Gastrocnemius medialis (tissue), 4 donors: ENCODE measurements at regions not wholly inside any gene's neighbourhood (a gene's known extent, or its start where the extent isn't known, plus 50 kb on each side); places are given as distances from the start of the nearest gene placed in this dataset.

Experiments
- ATAC-seq, 2 donors: fragments of 150-250 bp; one replicate each; pipeline ENCODE4 v1.9.1; 2016
- DNase-seq, 2 donors: peaks; one replicate each; pipeline ENCODE4 v3.0.0-alpha.2; 2019
- H3K27ac ChIP-seq, 4 donors: fragments of 200-600 bp; sonication (generic); 1 replicate in 1 of 4; 2 replicates in 3 of 4; pipeline ENCODE4 v1.5.1; 2016 to 2018; ENCODE audit warnings: mild to moderate bottlenecking in 2 of 4, moderate library complexity in 1 of 4
- H3K27me3 ChIP-seq, 3 donors: fragments of 200-600 bp; sonication (generic) in 2 of 3; 1 replicate in 1 of 3; 2 replicates in 2 of 3; pipeline versions ENCODE4 v1.5.1 to v1.6.0; 2016 to 2019; ENCODE audit warnings: mild to moderate bottlenecking in 1 of 3, moderate library complexity in 1 of 3
- H3K36me3 ChIP-seq, 2 donors: fragments of 200-600 bp; sonication (generic) in 1 of 2; one replicate each; pipeline ENCODE4 v1.5.1; 2017 to 2018
- H3K4me1 ChIP-seq, 2 donors: fragments of 200-600 bp; sonication (generic) in 1 of 2; one replicate each; pipeline ENCODE4 v1.5.1; 2016 to 2017; ENCODE audit warnings: mild to moderate bottlenecking in 2 of 2
- H3K4me3 ChIP-seq, 4 donors: fragments of 200-600 bp; sonication (generic) in 3 of 4; 1 replicate in 1 of 4; 2 replicates in 3 of 4; pipeline ENCODE4 v1.5.1; 2016 to 2019; ENCODE audit warnings: mild to moderate bottlenecking in 2 of 4
- H3K9me3 ChIP-seq, 3 donors: fragments of 200-600 bp; sonication (generic) in 2 of 3; 1 replicate in 1 of 3; 2 replicates in 2 of 3; pipeline ENCODE4 v1.5.1; 2016 to 2019
- POLR2A ChIP-seq, 2 donors: fragments of 450-650 bp; IDR thresholded peaks; one replicate each; pipeline ENCODE4 v1.6.1; 2017; ENCODE audit warnings: antibody characterized with exemption in 2 of 2, mild to moderate bottlenecking in 2 of 2, moderate library complexity in 2 of 2
- in situ Hi-C, 4 donors: fragments of 200-750 bp; cut with MboI; loops; one replicate each; pipeline versions ENCODE4 v1.15.0 to v1.8.0; 2017; ENCODE audit warnings: low sequenced_read_pairs in 4 of 4
- intact Hi-C: fragments of 100-400 bp; cut with DNase I; formaldehyde crosslinking; loops from one replicate; pipeline ENCODE4 v1.15.1; 2023; ENCODE audit warnings: low total_unique reads
- TF ChIP-seq, protein P1 (sequence below), 5 experiments: fragments of 450-650 bp in 3 of 5; fragments of 200-600 bp in 2 of 5; sonication (generic) in 2 of 5; IDR thresholded peaks in 4 of 5; conservative IDR thresholded peaks in 1 of 5; 1 replicate in 4 of 5; 2 replicates in 1 of 5; pipeline ENCODE4 v1.5.1; 2016 to 2019; ENCODE audit warnings: antibody characterized with exemption in 5 of 5, mild to moderate bottlenecking in 3 of 5, moderate library complexity in 3 of 5

DNA sequence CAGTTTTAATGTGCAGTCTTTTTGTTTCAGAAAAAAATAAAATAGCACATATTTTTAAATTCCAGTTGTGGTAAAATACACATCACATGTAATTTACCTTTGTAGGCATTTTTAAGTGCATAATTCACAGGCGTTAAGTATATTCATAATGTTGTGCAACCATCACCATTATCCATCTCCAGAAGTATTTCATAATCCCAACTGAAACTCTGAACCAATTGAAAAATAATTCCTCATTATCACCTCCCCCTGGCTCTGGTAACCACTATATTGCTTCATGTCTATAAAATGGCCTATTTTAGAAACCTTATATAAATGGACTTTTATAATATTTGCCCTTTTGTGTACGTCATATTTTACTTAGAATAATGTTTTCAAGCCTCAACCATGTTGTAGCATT, 756.5 kb upstream of the KLHL1 start:
- Histone ChIP-seq H3K4me3 (no peak overlapping the region), H3K36me3 (no peaks in the 10 kb centered on the region), H3K4me1 (no peaks in the 10 kb centered on the region), H3K9me3 (no peaks in the 10 kb centered on the region), H3K27ac (no peak overlapping the region), H3K27me3 (no peaks in the 10 kb centered on the region)
- no peak for TF ChIP-seq POLR2A (IDR thresholded peaks at IDR 0.05)
- TF ChIP-seq, protein P1, sequence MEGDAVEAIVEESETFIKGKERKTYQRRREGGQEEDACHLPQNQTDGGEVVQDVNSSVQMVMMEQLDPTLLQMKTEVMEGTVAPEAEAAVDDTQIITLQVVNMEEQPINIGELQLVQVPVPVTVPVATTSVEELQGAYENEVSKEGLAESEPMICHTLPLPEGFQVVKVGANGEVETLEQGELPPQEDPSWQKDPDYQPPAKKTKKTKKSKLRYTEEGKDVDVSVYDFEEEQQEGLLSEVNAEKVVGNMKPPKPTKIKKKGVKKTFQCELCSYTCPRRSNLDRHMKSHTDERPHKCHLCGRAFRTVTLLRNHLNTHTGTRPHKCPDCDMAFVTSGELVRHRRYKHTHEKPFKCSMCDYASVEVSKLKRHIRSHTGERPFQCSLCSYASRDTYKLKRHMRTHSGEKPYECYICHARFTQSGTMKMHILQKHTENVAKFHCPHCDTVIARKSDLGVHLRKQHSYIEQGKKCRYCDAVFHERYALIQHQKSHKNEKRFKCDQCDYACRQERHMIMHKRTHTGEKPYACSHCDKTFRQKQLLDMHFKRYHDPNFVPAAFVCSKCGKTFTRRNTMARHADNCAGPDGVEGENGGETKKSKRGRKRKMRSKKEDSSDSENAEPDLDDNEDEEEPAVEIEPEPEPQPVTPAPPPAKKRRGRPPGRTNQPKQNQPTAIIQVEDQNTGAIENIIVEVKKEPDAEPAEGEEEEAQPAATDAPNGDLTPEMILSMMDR (IDR thresholded peaks at IDR 0.05 in 4 of 5, conservative IDR thresholded peaks at IDR 0.05 in 1 of 5), result no peak
- DNase-seq (no peak), ATAC-seq (no peak)
- in situ Hi-C loops, result no loop called here
- intact Hi-C loops, result no loop called here

DNA sequence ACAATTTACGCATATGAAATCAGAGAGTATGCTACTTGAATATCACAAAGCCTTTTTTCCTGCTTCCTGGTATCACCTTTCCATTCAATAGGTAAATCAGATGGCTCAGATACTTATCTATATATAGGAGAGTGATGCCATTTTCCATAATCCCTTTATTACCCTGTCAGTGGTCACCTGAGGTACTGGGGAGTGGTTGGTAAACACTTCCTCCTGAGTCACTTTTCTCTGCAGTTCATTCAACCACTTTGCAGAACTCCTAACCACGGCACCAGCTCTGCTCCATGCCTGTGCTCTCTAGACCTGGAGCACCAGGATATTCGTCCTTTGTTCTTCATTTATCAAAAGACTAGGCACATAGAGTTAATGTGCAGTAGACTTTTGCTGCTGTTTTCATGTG, 748.5 kb upstream of the KLHL1 start:
- TF ChIP-seq POLR2A (IDR thresholded peaks at IDR 0.05), result no peak
- TF ChIP-seq, protein P1 (IDR thresholded peaks at IDR 0.05 in 4 of 5, conservative IDR thresholded peaks at IDR 0.05 in 1 of 5), result no peak
- in situ Hi-C loops (no loop called here), intact Hi-C loops (no loop called here)
- no peak overlapping the region for H3K4me3 ChIP-seq
- ATAC-seq, result no peak
- no peaks in the 10 kb centered on the region for H3K4me1 ChIP-seq
- no peaks in the 10 kb centered on the region for H3K36me3 ChIP-seq
- H3K27ac ChIP-seq, result no peak overlapping the region
- no peaks in the 10 kb centered on the region for H3K27me3 ChIP-seq
- H3K9me3 ChIP-seq, result no peaks in the 10 kb centered on the region
- no peak for DNase-seq

DNA sequence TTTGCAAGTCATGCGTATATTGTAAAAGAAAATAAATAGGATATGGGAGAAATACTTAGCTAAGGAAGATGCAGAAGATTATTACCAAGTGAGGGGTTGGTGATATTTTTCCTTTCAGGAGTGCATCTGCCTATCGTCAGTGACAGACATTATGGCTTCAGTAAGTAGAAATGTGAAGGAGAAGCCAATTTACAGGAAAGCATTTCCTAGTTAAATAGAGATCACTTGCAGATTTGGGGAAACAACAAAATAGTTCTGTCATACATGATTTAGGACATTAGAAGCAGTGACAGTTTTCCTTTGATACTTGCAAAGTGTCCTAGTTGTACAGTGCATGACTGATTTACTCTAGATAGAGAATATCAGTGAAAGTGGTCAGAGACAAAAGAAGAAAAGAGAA, 747.8 kb upstream of the KLHL1 start:
- Histone ChIP-seq H3K9me3 (no peaks in the 10 kb centered on the region), H3K4me1 (no peaks in the 10 kb centered on the region), H3K27ac (no peak overlapping the region), H3K4me3 (no peak overlapping the region), H3K27me3 (no peaks in the 10 kb centered on the region), H3K36me3 (no peaks in the 10 kb centered on the region)
- in situ Hi-C loops (no loop called here), intact Hi-C loops (no loop called here)
- TF ChIP-seq POLR2A (IDR thresholded peaks at IDR 0.05), result no peak
- TF ChIP-seq, protein P1 (IDR thresholded peaks at IDR 0.05 in 4 of 5, conservative IDR thresholded peaks at IDR 0.05 in 1 of 5), result no peak
- DNase-seq, result no peak
- no peak for ATAC-seq

DNA sequence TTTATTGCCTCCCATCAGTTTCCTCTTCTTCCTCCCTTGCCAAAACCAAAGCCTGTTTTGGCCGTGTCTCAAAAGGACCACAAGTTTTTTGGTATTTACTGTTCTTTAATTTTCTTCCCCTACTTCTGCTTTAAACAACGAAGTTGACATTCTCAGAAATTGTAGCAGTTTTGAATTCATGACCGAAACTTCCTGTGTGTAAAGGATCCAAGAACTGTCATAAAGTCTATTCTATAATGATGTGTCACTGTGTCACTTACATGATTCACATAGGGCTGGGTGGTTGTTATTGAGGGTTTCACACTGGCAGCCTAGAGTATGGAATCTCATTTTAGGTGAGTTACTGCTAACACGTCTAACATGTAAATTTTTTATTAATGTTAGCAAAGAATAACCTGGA, 741.0 kb upstream of the KLHL1 start:
- intact Hi-C loops (no loop called here), in situ Hi-C loops (no loop called here)
- no peak overlapping the region for H3K4me3 ChIP-seq
- H3K36me3 ChIP-seq, result no peaks in the 10 kb centered on the region
- H3K27ac ChIP-seq, result no peak overlapping the region
- no peaks in the 10 kb centered on the region for H3K27me3 ChIP-seq
- ATAC-seq, result no peak
- no peaks in the 10 kb centered on the region for H3K4me1 ChIP-seq
- TF ChIP-seq, protein P1 (IDR thresholded peaks at IDR 0.05 in 4 of 5, conservative IDR thresholded peaks at IDR 0.05 in 1 of 5), result no peak
- TF ChIP-seq POLR2A (IDR thresholded peaks at IDR 0.05), result no peak
- H3K9me3 ChIP-seq, result no peaks in the 10 kb centered on the region
- no peak for DNase-seq

DNA sequence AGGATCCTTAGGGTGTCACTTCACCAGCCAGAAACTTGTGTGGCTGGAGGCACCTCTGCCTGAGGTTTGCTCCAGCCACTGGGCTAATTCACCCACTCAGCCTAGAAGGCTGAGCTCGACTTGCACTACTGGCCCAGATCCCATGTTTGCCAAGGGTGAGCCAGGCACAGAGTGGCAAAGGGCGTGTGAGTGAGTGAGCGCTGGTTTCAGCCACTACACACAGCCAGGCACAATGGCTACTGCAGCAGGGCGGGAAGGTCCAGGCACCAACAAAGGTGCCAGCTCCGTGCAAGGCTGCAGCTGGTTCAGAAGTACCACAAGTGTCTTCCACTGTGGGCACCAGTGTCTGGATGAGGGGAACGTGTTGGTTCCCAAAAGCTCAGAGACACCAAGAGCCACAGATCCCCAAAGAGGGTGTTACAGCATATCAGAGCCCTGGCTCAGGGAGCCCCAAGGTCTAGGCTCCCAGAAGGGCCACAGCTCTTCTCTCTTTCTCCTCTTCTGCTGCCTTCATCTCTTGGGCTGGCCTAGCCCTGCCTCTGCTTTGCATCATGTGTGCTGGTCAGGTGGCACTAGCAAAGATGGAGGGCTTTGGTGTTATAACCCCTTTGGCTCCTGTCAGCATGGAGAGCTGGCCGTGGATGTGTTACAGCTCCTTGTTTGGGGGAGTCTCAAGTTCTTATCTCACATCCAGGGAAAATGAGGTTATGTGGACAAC, 736.3 kb upstream of the KLHL1 start:
- no peaks in the 10 kb centered on the region for H3K9me3 ChIP-seq
- H3K27me3 ChIP-seq, result no peaks in the 10 kb centered on the region
- no peaks in the 10 kb centered on the region for H3K36me3 ChIP-seq
- H3K4me1 ChIP-seq, result no peaks in the 10 kb centered on the region
- DNase-seq (no peak), ATAC-seq (no peak)
- H3K27ac ChIP-seq, result no peak overlapping the region
- in situ Hi-C loops (no loop called here), intact Hi-C loops (no loop called here)
- H3K4me3 ChIP-seq, result no peak overlapping the region
- TF ChIP-seq, protein P1 (IDR thresholded peaks at IDR 0.05 in 4 of 5, conservative IDR thresholded peaks at IDR 0.05 in 1 of 5), result no peak
- no peak for TF ChIP-seq POLR2A (IDR thresholded peaks at IDR 0.05)
